BE2C (cell line): ENCODE measurements at regions not wholly inside any gene's neighbourhood (a gene's known extent, or its start where the extent isn't known, plus 50 kb on each side); places are given as distances from the start of the nearest gene placed in this dataset.

Source experiments
- DNase-seq: peaks from one replicate; pipeline ENCODE4 v3.0.0-alpha.2; 2020
- H3K27me3 ChIP-seq: fragments of 250-450 bp; sonication (Bioruptor Pico); 2 replicates; pipeline ENCODE4 v1.5.1; 2020; ENCODE audit warnings: mild to moderate bottlenecking
- H3K36me3 ChIP-seq: fragments of 250-450 bp; sonication (Bioruptor Pico); 2 replicates; pipeline ENCODE4 v1.5.1; 2020; ENCODE audit warnings: mild to moderate bottlenecking
- H3K4me1 ChIP-seq: fragments of 250-450 bp; sonication (Bioruptor Pico); 2 replicates; pipeline ENCODE4 v1.5.1; 2020
- H3K4me3 ChIP-seq: 2 replicates; pipeline ENCODE4 v1.5.1; 2011; ENCODE audit warnings: low read depth, low read length
- H3K9me3 ChIP-seq: fragments of 250-450 bp; sonication (Bioruptor Pico); 2 replicates; pipeline ENCODE4 v1.5.1; 2020
- CTCF ChIP-seq: IDR thresholded peaks from 2 replicates; pipeline ENCODE4 v1.5.1; 2012; ENCODE audit warnings: mild to moderate bottlenecking, low read depth, low read length

- no peak for TF ChIP-seq CTCF
- Histone ChIP-seq H3K4me1 (no peaks in the 10 kb centered on the region), H3K36me3 (no peaks in the 10 kb centered on the region), H3K9me3 (no peaks in the 10 kb centered on the region), H3K27me3 (no peaks in the 10 kb centered on the region), H3K4me3 (no peak overlapping the region)
- no peak for DNase-seq
Observed at GRCh38 chr2:143939626-143940330, 580.1 kb downstream of the ZEB2 start.

GRCh38 chr2:143937723-143938350 is 582.1 kb downstream of the ZEB2 start:
- H3K4me3 ChIP-seq, result peak overlapping the region; percentile 56

GRCh38 chr2:143936848-143937722 is 582.8 kb downstream of the ZEB2 start:
- Histone ChIP-seq H3K36me3 (no peaks in the 10 kb centered on the region), H3K4me3 (peak overlapping the region; percentile 56), H3K4me1 (no peaks in the 10 kb centered on the region), H3K27me3 (no peaks in the 10 kb centered on the region), H3K9me3 (no peaks in the 10 kb centered on the region)
- TF ChIP-seq CTCF, result no peak
- DNase-seq, result peak; percentile 43

More at GRCh38 chr2:143937723-143938350, 582.1 kb downstream of the ZEB2 start:
- no peaks in the 10 kb centered on the region for H3K4me1 ChIP-seq
- DNase-seq, result peak; percentile 16
- TF ChIP-seq CTCF, result no peak
- no peaks in the 10 kb centered on the region for H3K9me3 ChIP-seq
- no peaks in the 10 kb centered on the region for H3K27me3 ChIP-seq
- H3K36me3 ChIP-seq, result no peaks in the 10 kb centered on the region

- Histone ChIP-seq H3K9me3 (no peaks in the 10 kb centered on the region), H3K36me3 (no peaks in the 10 kb centered on the region), H3K4me1 (no peaks in the 10 kb centered on the region), H3K4me3 (no peak overlapping the region), H3K27me3 (no peaks in the 10 kb centered on the region)
- no peak for DNase-seq
- no peak for TF ChIP-seq CTCF
Observed at GRCh38 chr2:143936538-143936847, 583.4 kb downstream of the ZEB2 start.

GRCh38 chr2:143935482-143935752 is 584.5 kb downstream of the ZEB2 start:
- no peak for TF ChIP-seq CTCF
- no peaks in the 10 kb centered on the region for H3K27me3 ChIP-seq

More at GRCh38 chr2:143935482-143935752, 584.5 kb downstream of the ZEB2 start:
- no peaks in the 10 kb centered on the region for H3K36me3 ChIP-seq
- DNase-seq, result no peak
- H3K9me3 ChIP-seq, result no peaks in the 10 kb centered on the region
- H3K4me1 ChIP-seq, result no peaks in the 10 kb centered on the region
- H3K4me3 ChIP-seq, result no peak overlapping the region
